Upper lobe of left lung (tissue), 6 donors: ENCODE measurements at regions not wholly inside any gene's neighbourhood (a gene's known extent, or its start where the extent isn't known, plus 50 kb on each side); places are given as distances from the start of the nearest gene placed in this dataset.

Experiments
- ATAC-seq, 2 donors: fragments of 200-7000 bp; cut with Tn5 transposase; one replicate each; pipeline ENCODE4 v1.9.1; 2022; ENCODE audit warnings: mild to moderate bottlenecking in 2 of 2, moderate library complexity in 2 of 2; ENCODE audit not compliant: low FRiP score in 2 of 2
- DNase-seq, 2 donors: peaks; one replicate each; pipeline ENCODE4 v3.0.0-alpha.2; 2019 to 2020
- H3K27ac ChIP-seq, 4 donors: fragments of 200-600 bp; sonication (generic); one replicate each; pipeline ENCODE4 v1.5.1; 2016 to 2019
- H3K27me3 ChIP-seq, 4 donors: fragments of 200-600 bp; sonication (generic); one replicate each; pipeline ENCODE4 v1.5.1; 2017 to 2019
- H3K36me3 ChIP-seq, 4 donors: fragments of 200-600 bp; sonication (generic); one replicate each; pipeline ENCODE4 v1.5.1; 2016 to 2019
- H3K4me1 ChIP-seq, 4 donors: fragments of 200-600 bp; sonication (generic); one replicate each; pipeline ENCODE4 v1.5.1; 2018 to 2019
- H3K4me3 ChIP-seq, 4 donors: fragments of 200-600 bp; sonication (generic); one replicate each; pipeline ENCODE4 v1.5.1; 2017 to 2019; ENCODE audit warnings: mild to moderate bottlenecking in 2 of 4, moderate library complexity in 1 of 4
- H3K9me3 ChIP-seq, 4 donors: fragments of 200-600 bp; sonication (generic); one replicate each; pipeline ENCODE4 v1.5.1; 2018 to 2019
- EP300 ChIP-seq, 4 donors: sonication (generic); formaldehyde crosslinking; IDR thresholded peaks; one replicate each; pipeline ENCODE4 v1.5.1; 2017; ENCODE audit warnings: antibody characterized with exemption in 4 of 4, control low read depth in 2 of 4
- POLR2A ChIP-seq, 4 donors: fragments of 450-650 bp; IDR thresholded peaks; one replicate each; pipeline ENCODE4 v1.5.1; 2016 to 2017; ENCODE audit warnings: antibody characterized with exemption in 4 of 4, mild to moderate bottlenecking in 2 of 4
- POLR2AphosphoS5 ChIP-seq, 2 donors: sonication (generic); formaldehyde crosslinking; IDR thresholded peaks; one replicate each; pipeline ENCODE4 v1.5.1; 2017; ENCODE audit warnings: antibody characterized with exemption in 2 of 2
- WGBS, 2 donors: methylation state at CpG; one replicate each; pipeline ENCODE4 v1.1.5; 2017 to 2018; 5-methylcytosine and 5-hydroxymethylcytosine counted together
- TF ChIP-seq, protein P1 (sequence below), 6 experiments: fragments of 450-650 bp in 4 of 6; fragments of 200-600 bp in 2 of 6; sonication (generic) in 2 of 6; IDR thresholded peaks; one replicate each; pipeline ENCODE4 v1.5.1; 2016 to 2019; ENCODE audit warnings: antibody characterized with exemption in 6 of 6
- donor health status: DM: no; HTN: no; CAD: no; lungs with moderate emphysema.
- donor health status: DM: no; HTN: yes; CAD: no; lungs with severe emphysema.

DNA sequence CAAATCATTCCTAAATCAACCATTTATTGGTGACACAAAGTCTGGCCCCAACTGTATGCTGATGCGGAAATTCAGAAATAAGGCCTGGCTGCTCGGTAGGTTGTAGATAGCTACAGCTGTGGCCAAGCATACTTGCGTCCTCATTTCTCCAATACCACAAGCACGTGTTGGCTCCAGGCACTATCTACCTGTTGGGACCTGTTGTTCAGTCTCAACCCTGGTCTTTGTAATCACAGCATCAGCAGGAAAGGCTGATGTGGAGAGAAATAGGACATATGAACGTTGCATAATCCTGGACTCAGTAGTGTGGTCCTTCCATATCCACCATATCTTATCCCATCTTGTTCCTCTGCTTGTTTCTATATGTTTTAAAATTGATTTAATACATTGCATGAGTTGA is 212.6 kb downstream of the PMAIP1 start:
- Histone ChIP-seq H3K27ac (no peak overlapping the region), H3K27me3 (no peaks in the 10 kb centered on the region), H3K36me3 (no peaks in the 10 kb centered on the region), H3K4me1 (no peaks in the 10 kb centered on the region), H3K9me3 (no peaks in the 10 kb centered on the region), H3K4me3 (no peak overlapping the region)
- no peak for TF ChIP-seq POLR2A (IDR thresholded peaks at IDR 0.05)
- TF ChIP-seq, protein P1, sequence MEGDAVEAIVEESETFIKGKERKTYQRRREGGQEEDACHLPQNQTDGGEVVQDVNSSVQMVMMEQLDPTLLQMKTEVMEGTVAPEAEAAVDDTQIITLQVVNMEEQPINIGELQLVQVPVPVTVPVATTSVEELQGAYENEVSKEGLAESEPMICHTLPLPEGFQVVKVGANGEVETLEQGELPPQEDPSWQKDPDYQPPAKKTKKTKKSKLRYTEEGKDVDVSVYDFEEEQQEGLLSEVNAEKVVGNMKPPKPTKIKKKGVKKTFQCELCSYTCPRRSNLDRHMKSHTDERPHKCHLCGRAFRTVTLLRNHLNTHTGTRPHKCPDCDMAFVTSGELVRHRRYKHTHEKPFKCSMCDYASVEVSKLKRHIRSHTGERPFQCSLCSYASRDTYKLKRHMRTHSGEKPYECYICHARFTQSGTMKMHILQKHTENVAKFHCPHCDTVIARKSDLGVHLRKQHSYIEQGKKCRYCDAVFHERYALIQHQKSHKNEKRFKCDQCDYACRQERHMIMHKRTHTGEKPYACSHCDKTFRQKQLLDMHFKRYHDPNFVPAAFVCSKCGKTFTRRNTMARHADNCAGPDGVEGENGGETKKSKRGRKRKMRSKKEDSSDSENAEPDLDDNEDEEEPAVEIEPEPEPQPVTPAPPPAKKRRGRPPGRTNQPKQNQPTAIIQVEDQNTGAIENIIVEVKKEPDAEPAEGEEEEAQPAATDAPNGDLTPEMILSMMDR (IDR thresholded peaks at IDR 0.05): no peak
- TF ChIP-seq EP300 (IDR thresholded peaks at IDR 0.05): no peak
- TF ChIP-seq POLR2AphosphoS5 (IDR thresholded peaks at IDR 0.05): no peak
- no peak for DNase-seq
- 92 to 96% methylated on average over 5 of the region's 5 CpGs for WGBS, 2 donors
- no peak for ATAC-seq

DNA sequence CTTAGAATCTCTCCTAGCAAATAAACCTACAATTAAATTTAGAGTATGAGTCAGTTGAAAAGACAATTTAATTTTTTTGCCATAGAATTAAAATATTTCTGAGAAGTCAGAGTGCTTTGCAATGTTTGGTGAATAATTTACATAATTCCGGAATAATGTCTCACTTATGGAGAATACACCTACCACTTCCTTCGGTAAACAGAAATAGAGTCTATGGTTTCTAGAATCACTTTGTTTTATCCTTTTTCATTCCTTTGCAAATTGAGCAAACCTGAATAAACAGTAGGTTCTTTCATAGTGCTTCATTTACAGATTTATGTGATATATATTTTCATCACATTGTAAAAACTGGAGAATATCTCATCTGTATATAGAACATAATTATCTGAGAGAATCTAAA is 211.7 kb downstream of the PMAIP1 start:
- no peaks in the 10 kb centered on the region for H3K4me1 ChIP-seq
- H3K9me3 ChIP-seq: no peaks in the 10 kb centered on the region
- H3K27me3 ChIP-seq: no peaks in the 10 kb centered on the region
- H3K27ac ChIP-seq: no peak overlapping the region
- H3K4me3 ChIP-seq: no peak overlapping the region
- TF ChIP-seq POLR2A (IDR thresholded peaks at IDR 0.05): no peak
- TF ChIP-seq, protein P1 (IDR thresholded peaks at IDR 0.05): no peak
- no peak for TF ChIP-seq EP300 (IDR thresholded peaks at IDR 0.05)
- TF ChIP-seq POLR2AphosphoS5 (IDR thresholded peaks at IDR 0.05): no peak
- DNase-seq: no peak
- 93 to 98% methylated on average over 2 of the region's 2 CpGs for WGBS, 2 donors
- no peaks in the 10 kb centered on the region for H3K36me3 ChIP-seq
- no peak for ATAC-seq

DNA sequence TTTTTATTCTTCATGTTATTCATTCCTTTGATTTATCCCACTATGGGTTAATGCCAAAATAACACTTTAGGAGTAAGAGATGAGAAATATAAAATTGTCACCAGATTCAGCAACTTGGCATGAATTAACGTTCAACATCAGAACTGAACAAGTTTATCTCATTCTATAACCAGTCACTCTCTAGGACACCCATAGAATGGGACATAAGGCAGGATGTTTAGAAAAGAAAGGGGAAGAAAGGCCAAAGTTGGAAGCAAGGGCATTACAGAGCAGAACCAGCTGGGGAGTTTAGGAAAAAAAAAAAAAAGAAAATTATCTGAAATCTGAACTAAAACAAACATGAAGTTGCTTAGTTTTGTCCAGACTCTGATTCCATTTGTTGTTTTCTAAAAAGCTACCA is 211.0 kb downstream of the PMAIP1 start:
- 51 to 57% methylated on average over 1 of the region's 1 CpG for WGBS, 2 donors
- ATAC-seq (no peak), DNase-seq (no peak)
- Histone ChIP-seq H3K36me3 (no peaks in the 10 kb centered on the region), H3K4me3 (no peak overlapping the region), H3K27me3 (no peaks in the 10 kb centered on the region), H3K4me1 (no peaks in the 10 kb centered on the region), H3K27ac (no peak overlapping the region), H3K9me3 (no peaks in the 10 kb centered on the region)
- no peak for TF ChIP-seq EP300 (IDR thresholded peaks at IDR 0.05)
- no peak for TF ChIP-seq POLR2AphosphoS5 (IDR thresholded peaks at IDR 0.05)
- TF ChIP-seq POLR2A (IDR thresholded peaks at IDR 0.05): no peak
- TF ChIP-seq, protein P1 (IDR thresholded peaks at IDR 0.05): no peak

DNA sequence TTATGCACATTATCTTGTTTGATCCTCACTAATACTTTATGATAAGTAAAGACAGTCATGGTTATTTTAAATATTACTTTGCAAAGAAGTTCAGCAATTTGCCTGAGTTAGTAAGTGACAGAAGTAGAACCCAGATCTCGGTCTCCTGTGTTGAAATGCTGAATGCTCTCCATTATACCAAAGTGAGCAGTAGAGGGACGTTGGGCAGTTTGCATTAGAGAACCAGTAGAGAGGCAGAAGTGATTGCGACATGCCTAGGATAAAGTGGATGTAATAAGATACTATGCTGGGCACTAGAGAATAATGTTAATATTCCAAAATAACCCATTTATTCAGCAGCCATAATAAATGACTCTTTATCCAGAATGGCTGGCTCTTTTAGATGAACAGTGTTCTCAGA is 201.0 kb downstream of the PMAIP1 start:
- no peaks in the 10 kb centered on the region for H3K27me3 ChIP-seq
- TF ChIP-seq EP300 (IDR thresholded peaks at IDR 0.05) (no peak), POLR2AphosphoS5 (IDR thresholded peaks at IDR 0.05) (no peak), POLR2A (IDR thresholded peaks at IDR 0.05) (no peak)
- TF ChIP-seq, protein P1 (IDR thresholded peaks at IDR 0.05): no peak
- H3K27ac ChIP-seq: no peak overlapping the region
- H3K9me3 ChIP-seq: no peaks in the 10 kb centered on the region
- H3K4me1 ChIP-seq: no peaks in the 10 kb centered on the region
- H3K4me3 ChIP-seq: no peak overlapping the region
- no peaks in the 10 kb centered on the region for H3K36me3 ChIP-seq
- ATAC-seq (no peak), DNase-seq (peak in 1 of 2 donors; percentile 22)
- 49 to 62% methylated on average over 3 of the region's 3 CpGs for WGBS, 2 donors

DNA sequence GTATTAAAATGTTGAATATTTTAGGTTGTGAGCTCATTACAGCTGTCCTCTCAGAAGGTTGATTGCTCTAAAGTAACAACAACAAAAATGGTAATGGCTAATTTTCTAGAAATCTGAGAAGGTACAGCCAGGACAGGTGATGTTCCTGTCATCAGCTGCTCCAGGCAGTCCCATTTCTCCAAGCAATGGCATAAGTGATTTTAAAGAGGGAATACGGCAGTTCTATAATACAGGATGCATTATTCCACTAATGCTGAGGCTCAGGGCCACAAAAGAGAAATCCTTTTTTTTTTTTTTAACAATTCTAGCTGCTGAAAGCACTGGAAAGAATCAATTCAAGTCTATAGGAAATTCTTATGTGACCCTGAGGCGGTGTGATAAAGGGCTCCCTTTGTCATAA is 199.9 kb downstream of the PMAIP1 start:
- no peak for TF ChIP-seq EP300 (IDR thresholded peaks at IDR 0.05)
- TF ChIP-seq, protein P1 (IDR thresholded peaks at IDR 0.05): no peak
- no peaks in the 10 kb centered on the region for H3K27me3 ChIP-seq
- H3K4me3 ChIP-seq: no peak overlapping the region
- DNase-seq (no peak), ATAC-seq (no peak)
- no peaks in the 10 kb centered on the region for H3K36me3 ChIP-seq
- H3K4me1 ChIP-seq: no peaks in the 10 kb centered on the region
- no peaks in the 10 kb centered on the region for H3K9me3 ChIP-seq
- 89 to 93% methylated on average over 2 of the region's 2 CpGs for WGBS, 2 donors
- H3K27ac ChIP-seq: no peak overlapping the region
